HepG2 (cell line): ENCODE measurements at regions not wholly inside any gene's neighbourhood (a gene's known extent, or its start where the extent isn't known, plus 50 kb on each side); places are given as distances from the start of the nearest gene placed in this dataset.

Source experiments
- FOXC1 ChIP-seq: sonication (generic); formaldehyde crosslinking; IDR thresholded peaks from 2 replicates; pipeline ENCODE4 v1.8.0; 2022; ENCODE audit warnings: mild to moderate bottlenecking, missing genetic modification reagents, borderline replicate concordance
- FOXK2 ChIP-seq: fragments of 450-650 bp; IDR thresholded peaks from 2 replicates; pipeline ENCODE4 v1.6.1; 2016
- GFI1 ChIP-seq: sonication (generic); formaldehyde crosslinking; IDR thresholded peaks from 2 replicates; pipeline ENCODE4 v1.5.0; 2020; ENCODE audit warnings: missing genetic modification reagents, mild to moderate bottlenecking, borderline replicate concordance
- HNRNPK ChIP-seq: fragments of 200-400 bp; formaldehyde crosslinking; IDR thresholded peaks from 2 replicates; pipeline ENCODE4 v1.6.1; 2018; ENCODE audit warnings: low read length, low read depth, moderate library complexity, mild to moderate bottlenecking; ENCODE audit not compliant: poor library complexity, severe bottlenecking
- KAT7 ChIP-seq: IDR thresholded peaks from 2 replicates; pipeline ENCODE4 v1.6.1; 2018; ENCODE audit warnings: borderline replicate concordance, missing compliant biosample characterization
- KDM4B ChIP-seq: sonication (generic); formaldehyde crosslinking; IDR thresholded peaks from 2 replicates; pipeline ENCODE4 v1.4.0; 2020; ENCODE audit warnings: missing genetic modification reagents
- NFKBIZ ChIP-seq: IDR thresholded peaks from 2 replicates; pipeline ENCODE4 v1.6.1; 2018; ENCODE audit warnings: missing genetic modification reagents, missing compliant biosample characterization
- SP4 ChIP-seq: sonication (generic); formaldehyde crosslinking; IDR thresholded peaks from 2 replicates; pipeline ENCODE4 v1.8.1; 2023; ENCODE audit warnings: mild to moderate bottlenecking, missing genetic modification reagents
- ZFP62 ChIP-seq: sonication (generic); formaldehyde crosslinking; IDR thresholded peaks from 2 replicates; pipeline ENCODE4 v1.4.0; 2020; ENCODE audit warnings: missing genetic modification reagents
- ZIK1 ChIP-seq: sonication (generic); formaldehyde crosslinking; IDR thresholded peaks from 2 replicates; pipeline ENCODE4 v1.5.0; 2020; ENCODE audit warnings: mild to moderate bottlenecking, low read depth, missing genetic modification reagents, borderline replicate concordance
- ZMAT3 ChIP-seq: sonication (generic); formaldehyde crosslinking; conservative IDR thresholded peaks from 2 replicates; pipeline ENCODE4 v1.7.0; 2021; ENCODE audit warnings: missing genetic modification reagents
- TF ChIP-seq, protein P1 (sequence below): sonication (generic); formaldehyde crosslinking; IDR thresholded peaks from 2 replicates; pipeline ENCODE4 v1.5.0; 2020; ENCODE audit warnings: mild to moderate bottlenecking, missing genetic modification reagents, borderline replicate concordance
- TF ChIP-seq, protein P2 (sequence below): sonication (generic); formaldehyde crosslinking; IDR thresholded peaks from 2 replicates; pipeline ENCODE4 v1.8.1; 2023; ENCODE audit warnings: mild to moderate bottlenecking, moderate library complexity, missing genetic modification reagents
- TF ChIP-seq, protein P3 (sequence below): sonication (generic); formaldehyde crosslinking; IDR thresholded peaks from 2 replicates; pipeline ENCODE4 v1.4.0; 2020; ENCODE audit warnings: mild to moderate bottlenecking, missing genetic modification reagents
- TF ChIP-seq, protein P4 (sequence below): IDR thresholded peaks from 2 replicates; pipeline ENCODE4 v1.6.1; 2016
- TF ChIP-seq, protein P5 (sequence below): sonication (generic); formaldehyde crosslinking; conservative IDR thresholded peaks from 2 replicates; pipeline ENCODE4 v1.4.0; 2020; ENCODE audit warnings: missing genetic modification reagents

DNA sequence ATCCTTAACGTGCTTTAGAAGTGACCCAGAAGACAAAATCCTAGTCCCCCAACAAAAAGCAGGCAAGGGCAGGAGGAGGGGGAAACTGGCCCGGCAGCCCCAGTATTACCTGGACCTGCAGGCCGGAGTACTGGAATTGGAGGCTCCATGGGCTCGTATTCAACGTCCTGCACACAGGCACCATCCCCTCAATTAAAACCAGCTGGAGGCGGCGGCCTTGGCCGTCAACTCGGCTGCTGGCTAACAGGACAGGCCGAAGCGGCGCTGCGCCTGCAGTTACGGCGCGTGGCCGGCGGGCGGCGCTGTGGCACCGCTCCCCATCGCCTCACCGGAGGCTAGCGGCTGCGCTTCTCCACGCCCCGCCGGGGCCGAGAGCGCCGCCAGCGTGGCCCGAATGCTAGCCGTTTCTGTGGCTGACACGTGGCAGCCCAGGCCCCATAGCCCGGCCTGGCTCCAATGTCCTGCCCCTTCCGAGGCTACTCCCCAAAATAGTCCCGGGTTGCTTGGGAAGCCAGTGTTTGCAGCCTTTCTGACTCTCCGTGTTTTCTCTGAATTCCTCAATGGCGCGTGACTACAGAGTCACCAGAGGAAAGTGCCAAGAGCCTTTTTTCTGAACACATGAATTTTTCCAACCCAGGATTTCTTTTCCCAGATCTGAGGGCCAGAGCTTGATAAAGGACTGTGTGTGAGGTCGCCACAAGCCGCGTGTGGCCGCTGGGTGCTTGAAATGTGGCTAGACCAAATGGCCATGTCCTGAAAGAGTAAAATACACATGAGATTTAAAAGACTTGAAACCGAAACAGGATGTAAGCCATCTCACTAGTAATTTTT, 82.5 kb downstream of the HHIPL2 start (continued):
- TF ChIP-seq ZMAT3 (CRISPR knock-in tag): peak; percentile 90
- peak; percentile 75; the same call in 1 of the 2 replicates for TF ChIP-seq KAT7 (CRISPR knock-in tag)
- TF ChIP-seq, protein P1, sequence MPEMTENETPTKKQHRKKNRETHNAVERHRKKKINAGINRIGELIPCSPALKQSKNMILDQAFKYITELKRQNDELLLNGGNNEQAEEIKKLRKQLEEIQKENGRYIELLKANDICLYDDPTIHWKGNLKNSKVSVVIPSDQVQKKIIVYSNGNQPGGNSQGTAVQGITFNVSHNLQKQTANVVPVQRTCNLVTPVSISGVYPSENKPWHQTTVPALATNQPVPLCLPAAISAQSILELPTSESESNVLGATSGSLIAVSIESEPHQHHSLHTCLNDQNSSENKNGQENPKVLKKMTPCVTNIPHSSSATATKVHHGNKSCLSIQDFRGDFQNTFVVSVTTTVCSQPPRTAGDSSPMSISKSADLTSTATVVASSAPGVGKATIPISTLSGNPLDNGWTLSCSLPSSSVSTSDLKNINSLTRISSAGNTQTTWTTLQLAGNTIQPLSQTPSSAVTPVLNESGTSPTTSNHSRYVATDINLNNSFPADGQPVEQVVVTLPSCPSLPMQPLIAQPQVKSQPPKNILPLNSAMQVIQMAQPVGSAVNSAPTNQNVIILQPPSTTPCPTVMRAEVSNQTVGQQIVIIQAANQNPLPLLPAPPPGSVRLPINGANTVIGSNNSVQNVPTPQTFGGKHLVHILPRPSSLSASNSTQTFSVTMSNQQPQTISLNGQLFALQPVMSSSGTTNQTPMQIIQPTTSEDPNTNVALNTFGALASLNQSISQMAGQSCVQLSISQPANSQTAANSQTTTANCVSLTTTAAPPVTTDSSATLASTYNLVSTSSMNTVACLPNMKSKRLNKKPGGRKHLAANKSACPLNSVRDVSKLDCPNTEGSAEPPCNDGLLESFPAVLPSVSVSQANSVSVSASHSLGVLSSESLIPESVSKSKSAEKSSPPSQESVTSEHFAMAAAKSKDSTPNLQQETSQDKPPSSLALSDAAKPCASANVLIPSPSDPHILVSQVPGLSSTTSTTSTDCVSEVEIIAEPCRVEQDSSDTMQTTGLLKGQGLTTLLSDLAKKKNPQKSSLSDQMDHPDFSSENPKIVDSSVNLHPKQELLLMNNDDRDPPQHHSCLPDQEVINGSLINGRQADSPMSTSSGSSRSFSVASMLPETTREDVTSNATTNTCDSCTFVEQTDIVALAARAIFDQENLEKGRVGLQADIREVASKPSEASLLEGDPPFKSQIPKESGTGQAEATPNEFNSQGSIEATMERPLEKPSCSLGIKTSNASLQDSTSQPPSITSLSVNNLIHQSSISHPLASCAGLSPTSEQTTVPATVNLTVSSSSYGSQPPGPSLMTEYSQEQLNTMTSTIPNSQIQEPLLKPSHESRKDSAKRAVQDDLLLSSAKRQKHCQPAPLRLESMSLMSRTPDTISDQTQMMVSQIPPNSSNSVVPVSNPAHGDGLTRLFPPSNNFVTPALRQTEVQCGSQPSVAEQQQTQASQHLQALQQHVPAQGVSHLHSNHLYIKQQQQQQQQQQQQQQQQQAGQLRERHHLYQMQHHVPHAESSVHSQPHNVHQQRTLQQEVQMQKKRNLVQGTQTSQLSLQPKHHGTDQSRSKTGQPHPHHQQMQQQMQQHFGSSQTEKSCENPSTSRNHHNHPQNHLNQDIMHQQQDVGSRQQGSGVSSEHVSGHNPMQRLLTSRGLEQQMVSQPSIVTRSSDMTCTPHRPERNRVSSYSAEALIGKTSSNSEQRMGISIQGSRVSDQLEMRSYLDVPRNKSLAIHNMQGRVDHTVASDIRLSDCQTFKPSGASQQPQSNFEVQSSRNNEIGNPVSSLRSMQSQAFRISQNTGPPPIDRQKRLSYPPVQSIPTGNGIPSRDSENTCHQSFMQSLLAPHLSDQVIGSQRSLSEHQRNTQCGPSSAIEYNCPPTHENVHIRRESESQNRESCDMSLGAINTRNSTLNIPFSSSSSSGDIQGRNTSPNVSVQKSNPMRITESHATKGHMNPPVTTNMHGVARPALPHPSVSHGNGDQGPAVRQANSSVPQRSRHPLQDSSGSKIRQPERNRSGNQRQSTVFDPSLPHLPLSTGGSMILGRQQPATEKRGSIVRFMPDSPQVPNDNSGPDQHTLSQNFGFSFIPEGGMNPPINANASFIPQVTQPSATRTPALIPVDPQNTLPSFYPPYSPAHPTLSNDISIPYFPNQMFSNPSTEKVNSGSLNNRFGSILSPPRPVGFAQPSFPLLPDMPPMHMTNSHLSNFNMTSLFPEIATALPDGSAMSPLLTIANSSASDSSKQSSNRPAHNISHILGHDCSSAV: peak; percentile 93; the same call in 1 of the 2 replicates
- TF ChIP-seq FOXC1: peak; percentile 96
- TF ChIP-seq NFKBIZ (CRISPR knock-in tag): 0 out of 2 replicates have a peak, but pooled peaks have one; percentile 71
- peak; percentile 78 for TF ChIP-seq ZIK1 (CRISPR knock-in tag)
- TF ChIP-seq HNRNPK: peak; percentile 19
- no peak for TF ChIP-seq FOXK2
- TF ChIP-seq, protein P2, sequence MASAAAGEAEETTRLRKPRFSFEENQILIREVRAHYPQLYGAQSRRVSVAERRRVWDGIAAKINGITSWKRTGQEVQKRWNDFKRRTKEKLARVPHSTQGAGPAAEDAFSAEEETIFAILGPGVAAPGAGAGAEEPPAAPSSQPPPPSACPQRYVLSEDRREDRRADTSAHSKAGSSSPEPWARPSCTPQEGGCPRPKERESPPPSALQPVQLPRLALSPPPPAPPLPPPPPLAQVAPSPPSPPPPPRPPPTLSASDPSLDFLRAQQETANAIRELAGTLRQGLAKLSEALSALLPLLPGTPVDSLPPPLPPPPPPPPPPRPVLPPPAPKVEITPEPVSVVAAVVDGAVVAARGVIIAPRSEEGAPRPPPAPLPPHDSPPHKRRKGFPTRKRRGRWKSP (CRISPR knock-in tag): peak; percentile 96
- no peak for TF ChIP-seq ZFP62
- TF ChIP-seq KDM4B (CRISPR knock-in tag): peak; percentile 55; the same call in 1 of the 2 replicates
- TF ChIP-seq, protein P3, sequence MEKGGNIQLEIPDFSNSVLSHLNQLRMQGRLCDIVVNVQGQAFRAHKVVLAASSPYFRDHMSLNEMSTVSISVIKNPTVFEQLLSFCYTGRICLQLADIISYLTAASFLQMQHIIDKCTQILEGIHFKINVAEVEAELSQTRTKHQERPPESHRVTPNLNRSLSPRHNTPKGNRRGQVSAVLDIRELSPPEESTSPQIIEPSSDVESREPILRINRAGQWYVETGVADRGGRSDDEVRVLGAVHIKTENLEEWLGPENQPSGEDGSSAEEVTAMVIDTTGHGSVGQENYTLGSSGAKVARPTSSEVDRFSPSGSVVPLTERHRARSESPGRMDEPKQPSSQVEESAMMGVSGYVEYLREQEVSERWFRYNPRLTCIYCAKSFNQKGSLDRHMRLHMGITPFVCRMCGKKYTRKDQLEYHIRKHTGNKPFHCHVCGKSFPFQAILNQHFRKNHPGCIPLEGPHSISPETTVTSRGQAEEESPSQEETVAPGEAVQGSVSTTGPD (CRISPR knock-in tag): 0 out of 2 replicates have a peak, but pooled peaks have one; percentile 63
- TF ChIP-seq, protein P4, sequence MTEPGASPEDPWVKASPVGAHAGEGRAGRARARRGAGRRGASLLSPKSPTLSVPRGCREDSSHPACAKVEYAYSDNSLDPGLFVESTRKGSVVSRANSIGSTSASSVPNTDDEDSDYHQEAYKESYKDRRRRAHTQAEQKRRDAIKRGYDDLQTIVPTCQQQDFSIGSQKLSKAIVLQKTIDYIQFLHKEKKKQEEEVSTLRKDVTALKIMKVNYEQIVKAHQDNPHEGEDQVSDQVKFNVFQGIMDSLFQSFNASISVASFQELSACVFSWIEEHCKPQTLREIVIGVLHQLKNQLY (CRISPR knock-in tag): peak; percentile 87
- TF ChIP-seq, protein P5, sequence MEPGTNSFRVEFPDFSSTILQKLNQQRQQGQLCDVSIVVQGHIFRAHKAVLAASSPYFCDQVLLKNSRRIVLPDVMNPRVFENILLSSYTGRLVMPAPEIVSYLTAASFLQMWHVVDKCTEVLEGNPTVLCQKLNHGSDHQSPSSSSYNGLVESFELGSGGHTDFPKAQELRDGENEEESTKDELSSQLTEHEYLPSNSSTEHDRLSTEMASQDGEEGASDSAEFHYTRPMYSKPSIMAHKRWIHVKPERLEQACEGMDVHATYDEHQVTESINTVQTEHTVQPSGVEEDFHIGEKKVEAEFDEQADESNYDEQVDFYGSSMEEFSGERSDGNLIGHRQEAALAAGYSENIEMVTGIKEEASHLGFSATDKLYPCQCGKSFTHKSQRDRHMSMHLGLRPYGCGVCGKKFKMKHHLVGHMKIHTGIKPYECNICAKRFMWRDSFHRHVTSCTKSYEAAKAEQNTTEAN (CRISPR knock-in tag): 0 out of 2 replicates have a peak, but pooled peaks have one; percentile 45
- peak; percentile 88 for TF ChIP-seq GFI1 (CRISPR knock-in tag)
- TF ChIP-seq SP4 (CRISPR knock-in tag): peak; percentile 76
